SK-N-MC (cell line): ENCODE measurements at regions not wholly inside any gene's neighbourhood (a gene's known extent, or its start where the extent isn't known, plus 50 kb on each side); places are given as distances from the start of the nearest gene placed in this dataset.

Source experiments
- EZH2 ChIP-seq: fragments of 200-600 bp; sonication (generic); IDR thresholded peaks from one replicate; pipeline ENCODE4 v1.6.1; 2017; ENCODE audit warnings: antibody characterized with exemption
- FOXP2 ChIP-seq: optimal IDR thresholded peaks from 2 replicates; pipeline ENCODE3; 2011; ENCODE audit warnings: mild to moderate bottlenecking, moderate library complexity; ENCODE audit not compliant: insufficient read depth; ENCODE audit errors: extremely low read length, control extremely low read depth
- POLR2AphosphoS5 ChIP-seq: IDR thresholded peaks from 2 replicates; pipeline ENCODE4 v1.6.1; 2012; ENCODE audit warnings: mild to moderate bottlenecking, low read depth, low read length, borderline replicate concordance

GRCh38 chr3:99410789-99411311 lies 227.5 kb upstream of the COL8A1 start:
- TF ChIP-seq POLR2AphosphoS5, result no peak
- TF ChIP-seq FOXP2, result no peak
- TF ChIP-seq EZH2, result no peak
